ENCODE measurements at regions not wholly inside any gene's neighbourhood (a gene's known extent, or its start where the extent isn't known, plus 50 kb on each side); places are given as distances from the start of the nearest gene placed in this dataset.

DNA sequence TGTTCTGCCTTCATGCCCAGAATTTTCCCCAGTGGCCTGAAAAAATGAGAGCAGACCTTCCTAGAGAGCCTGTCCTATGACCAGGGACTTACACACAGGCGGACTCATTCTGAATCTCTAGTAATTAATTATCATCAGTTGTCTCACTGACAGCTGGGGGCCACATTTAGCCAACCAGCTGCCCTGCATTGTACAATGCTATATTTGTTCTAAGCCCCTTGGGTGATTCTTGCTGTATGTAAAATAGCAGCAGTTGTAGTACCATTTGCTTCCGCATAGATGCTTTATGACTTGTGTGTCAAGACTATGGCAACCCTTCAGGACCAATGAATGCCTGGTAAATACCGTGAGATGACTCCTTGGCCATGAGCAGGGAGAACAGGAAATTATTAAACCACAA lies 415.4 kb upstream of the SEMA6A start:
- Histone ChIP-seq H3K9ac (ENCODE audit: control insufficient read depth, extremely low read depth, insufficient read depth, low read length) (no peak overlapping the region), H3K9me3 (ENCODE audit: control insufficient read depth, low read depth, low read length) (no peaks in the 10 kb centered on the region), H3K27ac (ENCODE audit: control insufficient read depth, insufficient read depth, low read length) (no peak overlapping the region), H3K4me2 (ENCODE audit: control insufficient read depth, extremely low read depth, insufficient read depth, low read depth, low read length) (no peak overlapping the region), H3K4me3 (ENCODE audit: control insufficient read depth in 2 of 3, extremely low read depth in 1 of 3, insufficient read depth in 2 of 3, low read depth in 1 of 3, low read length in 3 of 3) (no peak overlapping the region), H3K36me3 (ENCODE audit: control insufficient read depth in 2 of 2, extremely low read depth in 1 of 2, insufficient read depth in 2 of 2, low read length in 2 of 2) (no peaks in the 10 kb centered on the region), H3K79me2 (ENCODE audit: control insufficient read depth, insufficient read depth, low read length) (no peaks in the 10 kb centered on the region), H3K9me1 (ENCODE audit: control insufficient read depth, extremely low read depth, insufficient read depth, low read length) (no peaks in the 10 kb centered on the region), H4K20me1 (ENCODE audit: control insufficient read depth, extremely low read depth, insufficient read depth, low read length) (no peaks in the 10 kb centered on the region), H3K4me1 (ENCODE audit: control insufficient read depth, extremely low read depth, insufficient read depth, low read length) (no peaks in the 10 kb centered on the region), H3K27me3 (ENCODE audit: control insufficient read depth, extremely low read depth, insufficient read depth, low read length) (no peaks in the 10 kb centered on the region), H2AFZ (ENCODE audit: control insufficient read depth, low read length) (no peak overlapping the region)
- DNase-seq (ENCODE audit: low read depth, low spot score), result no peak
- TF ChIP-seq EZH2 (IDR thresholded peaks at IDR 0.05; ENCODE audit: low read length), result no peak
- TF ChIP-seq, protein P1, sequence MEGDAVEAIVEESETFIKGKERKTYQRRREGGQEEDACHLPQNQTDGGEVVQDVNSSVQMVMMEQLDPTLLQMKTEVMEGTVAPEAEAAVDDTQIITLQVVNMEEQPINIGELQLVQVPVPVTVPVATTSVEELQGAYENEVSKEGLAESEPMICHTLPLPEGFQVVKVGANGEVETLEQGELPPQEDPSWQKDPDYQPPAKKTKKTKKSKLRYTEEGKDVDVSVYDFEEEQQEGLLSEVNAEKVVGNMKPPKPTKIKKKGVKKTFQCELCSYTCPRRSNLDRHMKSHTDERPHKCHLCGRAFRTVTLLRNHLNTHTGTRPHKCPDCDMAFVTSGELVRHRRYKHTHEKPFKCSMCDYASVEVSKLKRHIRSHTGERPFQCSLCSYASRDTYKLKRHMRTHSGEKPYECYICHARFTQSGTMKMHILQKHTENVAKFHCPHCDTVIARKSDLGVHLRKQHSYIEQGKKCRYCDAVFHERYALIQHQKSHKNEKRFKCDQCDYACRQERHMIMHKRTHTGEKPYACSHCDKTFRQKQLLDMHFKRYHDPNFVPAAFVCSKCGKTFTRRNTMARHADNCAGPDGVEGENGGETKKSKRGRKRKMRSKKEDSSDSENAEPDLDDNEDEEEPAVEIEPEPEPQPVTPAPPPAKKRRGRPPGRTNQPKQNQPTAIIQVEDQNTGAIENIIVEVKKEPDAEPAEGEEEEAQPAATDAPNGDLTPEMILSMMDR (optimal IDR thresholded peaks at IDR 0.05 in 1 of 3, IDR thresholded peaks at IDR 0.05 in 1 of 3, conservative IDR thresholded peaks at IDR 0.05 in 1 of 3; ENCODE audit: extremely low read depth in 1 of 3, insufficient read depth in 2 of 3, low read length in 3 of 3), result no peak
- no peak for FAIRE-seq
- dilution Hi-C loops (cut with MboI; ENCODE audit: extremely low pct_ligation_motif_present, low sequenced_read_pairs), result no loop called here

DNA sequence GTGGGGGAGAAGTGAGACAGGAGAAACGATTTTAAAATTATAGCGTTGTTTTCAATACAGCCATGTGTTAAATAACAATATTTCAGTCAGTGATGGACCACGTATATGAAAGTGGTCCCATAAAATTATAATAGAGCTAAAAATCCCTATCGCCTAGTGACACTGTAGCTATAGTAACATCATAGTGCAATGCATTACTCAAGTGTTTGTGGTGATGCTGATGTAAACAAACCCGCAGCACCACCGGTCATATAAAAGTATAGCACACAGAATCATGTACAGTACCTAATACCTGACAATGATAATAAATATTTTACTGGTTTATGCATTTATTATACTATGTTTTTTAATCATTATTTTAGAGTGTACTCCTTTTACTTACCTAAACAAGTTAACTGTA lies 407.4 kb upstream of the SEMA6A start:
- dilution Hi-C loops (cut with MboI; ENCODE audit: extremely low pct_ligation_motif_present, low sequenced_read_pairs), result no loop called here
- H3K4me2 ChIP-seq (ENCODE audit: control insufficient read depth, extremely low read depth, insufficient read depth, low read depth, low read length), result no peak overlapping the region
- no peaks in the 10 kb centered on the region for H4K20me1 ChIP-seq (ENCODE audit: control insufficient read depth, extremely low read depth, insufficient read depth, low read length)
- H3K27me3 ChIP-seq (ENCODE audit: control insufficient read depth, extremely low read depth, insufficient read depth, low read length), result no peaks in the 10 kb centered on the region
- no peaks in the 10 kb centered on the region for H3K9me1 ChIP-seq (ENCODE audit: control insufficient read depth, extremely low read depth, insufficient read depth, low read length)
- no peaks in the 10 kb centered on the region for H3K79me2 ChIP-seq (ENCODE audit: control insufficient read depth, insufficient read depth, low read length)
- no peak overlapping the region for H2AFZ ChIP-seq (ENCODE audit: control insufficient read depth, low read length)
- DNase-seq (ENCODE audit: low read depth, low spot score), result no peak
- no peaks in the 10 kb centered on the region for H3K9me3 ChIP-seq (ENCODE audit: control insufficient read depth, low read depth, low read length)
- TF ChIP-seq, protein P1 (optimal IDR thresholded peaks at IDR 0.05 in 1 of 3, IDR thresholded peaks at IDR 0.05 in 1 of 3, conservative IDR thresholded peaks at IDR 0.05 in 1 of 3; ENCODE audit: extremely low read depth in 1 of 3, insufficient read depth in 2 of 3, low read length in 3 of 3), result no peak
- TF ChIP-seq EZH2 (IDR thresholded peaks at IDR 0.05; ENCODE audit: low read length), result no peak
- H3K27ac ChIP-seq (ENCODE audit: control insufficient read depth, insufficient read depth, low read length), result no peak overlapping the region
- H3K4me1 ChIP-seq (ENCODE audit: control insufficient read depth, extremely low read depth, insufficient read depth, low read length), result no peaks in the 10 kb centered on the region
- no peak overlapping the region for H3K4me3 ChIP-seq (ENCODE audit: control insufficient read depth in 2 of 3, extremely low read depth in 1 of 3, insufficient read depth in 2 of 3, low read depth in 1 of 3, low read length in 3 of 3)
- H3K9ac ChIP-seq (ENCODE audit: control insufficient read depth, extremely low read depth, insufficient read depth, low read length), result no peak overlapping the region
- FAIRE-seq, result no peak
- no peaks in the 10 kb centered on the region for H3K36me3 ChIP-seq (ENCODE audit: control insufficient read depth in 2 of 2, extremely low read depth in 1 of 2, insufficient read depth in 2 of 2, low read length in 2 of 2)

All from keratinocyte (primary cell).